ENCODE measurements at regions not wholly inside any gene's neighbourhood (a gene's known extent, or its start where the extent isn't known, plus 50 kb on each side); places are given as distances from the start of the nearest gene placed in this dataset.

GRCh38 chr15:39365873-39366272, 215.0 kb upstream of the THBS1 start:
- TF ChIP-seq, protein P1, sequence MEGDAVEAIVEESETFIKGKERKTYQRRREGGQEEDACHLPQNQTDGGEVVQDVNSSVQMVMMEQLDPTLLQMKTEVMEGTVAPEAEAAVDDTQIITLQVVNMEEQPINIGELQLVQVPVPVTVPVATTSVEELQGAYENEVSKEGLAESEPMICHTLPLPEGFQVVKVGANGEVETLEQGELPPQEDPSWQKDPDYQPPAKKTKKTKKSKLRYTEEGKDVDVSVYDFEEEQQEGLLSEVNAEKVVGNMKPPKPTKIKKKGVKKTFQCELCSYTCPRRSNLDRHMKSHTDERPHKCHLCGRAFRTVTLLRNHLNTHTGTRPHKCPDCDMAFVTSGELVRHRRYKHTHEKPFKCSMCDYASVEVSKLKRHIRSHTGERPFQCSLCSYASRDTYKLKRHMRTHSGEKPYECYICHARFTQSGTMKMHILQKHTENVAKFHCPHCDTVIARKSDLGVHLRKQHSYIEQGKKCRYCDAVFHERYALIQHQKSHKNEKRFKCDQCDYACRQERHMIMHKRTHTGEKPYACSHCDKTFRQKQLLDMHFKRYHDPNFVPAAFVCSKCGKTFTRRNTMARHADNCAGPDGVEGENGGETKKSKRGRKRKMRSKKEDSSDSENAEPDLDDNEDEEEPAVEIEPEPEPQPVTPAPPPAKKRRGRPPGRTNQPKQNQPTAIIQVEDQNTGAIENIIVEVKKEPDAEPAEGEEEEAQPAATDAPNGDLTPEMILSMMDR (conservative IDR thresholded peaks at IDR 0.05; ENCODE audit: low read depth, low read length), result no peak
- TF ChIP-seq EZH2 (IDR thresholded peaks at IDR 0.05; ENCODE audit: borderline replicate concordance, low read depth, low read length, poor library complexity, severe bottlenecking), result no peak
- BruUV-seq (replicated peaks), result no TSS peak
- Histone ChIP-seq H3K36me3 (ENCODE audit: insufficient read depth, low read length, poor library complexity, severe bottlenecking) (no peaks in the 10 kb centered on the region), H3K27ac (ENCODE audit: low read depth, low read length, poor library complexity, severe bottlenecking) (no peak overlapping the region), H3K4me3 (ENCODE audit: low read depth, low read length, poor library complexity, severe bottlenecking) (no peak overlapping the region), H3K4me1 (ENCODE audit: insufficient read depth, low read length, poor library complexity, severe bottlenecking) (no peaks in the 10 kb centered on the region), H3K9me3 (ENCODE audit: low read depth, low read length, poor library complexity, severe bottlenecking) (no peaks in the 10 kb centered on the region), H3K27me3 (replicated peaks; ENCODE audit: insufficient read depth, low read depth, low read length, poor library complexity) (peaks cover 25% of the 10 kb centered on the region)
- POLR2A ChIA-PET (ENCODE audit: low non-redundant PET), result no interaction called here
- no peak for DNase-seq (ENCODE audit: low spot score)
- intact Hi-C loops (cut with micrococcal nuclease; ENCODE audit: unreplicated experiment), result no loop called here
- CTCF ChIA-PET, result no interaction called here

DNA sequence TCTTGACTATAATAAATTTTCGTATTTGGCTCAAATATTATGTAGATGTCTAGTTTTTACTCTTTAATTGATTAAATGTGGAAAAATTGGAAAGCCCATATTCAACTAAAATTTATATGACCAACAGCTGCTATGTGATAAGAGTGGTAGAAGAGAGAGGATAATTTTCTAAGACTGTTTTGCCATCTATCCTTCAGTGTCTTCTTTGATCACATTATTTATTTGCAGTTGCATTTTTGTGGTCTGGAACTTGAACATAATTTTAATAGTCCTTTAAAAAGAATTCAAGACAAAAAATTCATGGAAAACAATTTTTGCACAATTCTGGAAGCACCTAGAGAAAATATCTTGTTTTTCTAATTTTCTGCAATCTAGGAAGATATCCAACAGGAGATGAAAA, 213.3 kb upstream of the THBS1 start:
- Histone ChIP-seq H3K27ac (ENCODE audit: low read depth, low read length, poor library complexity, severe bottlenecking) (no peak overlapping the region), H3K4me1 (ENCODE audit: insufficient read depth, low read length, poor library complexity, severe bottlenecking) (no peaks in the 10 kb centered on the region), H3K4me3 (ENCODE audit: low read depth, low read length, poor library complexity, severe bottlenecking) (no peak overlapping the region), H3K36me3 (ENCODE audit: insufficient read depth, low read length, poor library complexity, severe bottlenecking) (no peaks in the 10 kb centered on the region), H3K27me3 (replicated peaks; ENCODE audit: insufficient read depth, low read depth, low read length, poor library complexity) (peaks cover 24% of the 10 kb centered on the region), H3K9me3 (ENCODE audit: low read depth, low read length, poor library complexity, severe bottlenecking) (no peaks in the 10 kb centered on the region)
- intact Hi-C loops (cut with micrococcal nuclease; ENCODE audit: unreplicated experiment), result no loop called here
- no peak for TF ChIP-seq EZH2 (IDR thresholded peaks at IDR 0.05; ENCODE audit: borderline replicate concordance, low read depth, low read length, poor library complexity, severe bottlenecking)
- TF ChIP-seq, protein P1 (conservative IDR thresholded peaks at IDR 0.05; ENCODE audit: low read depth, low read length), result no peak
- CTCF ChIA-PET, result no interaction called here
- POLR2A ChIA-PET (ENCODE audit: low non-redundant PET), result no interaction called here
- no TSS peak for BruUV-seq (replicated peaks)
- no peak for DNase-seq (ENCODE audit: low spot score)

- H3K36me3 ChIP-seq (ENCODE audit: insufficient read depth, low read length, poor library complexity, severe bottlenecking), result no peaks in the 10 kb centered on the region
- no TSS peak for BruUV-seq (replicated peaks)
- intact Hi-C loops (cut with micrococcal nuclease; ENCODE audit: unreplicated experiment), result no loop called here
- POLR2A ChIA-PET (ENCODE audit: low non-redundant PET), result no interaction called here
- TF ChIP-seq EZH2 (IDR thresholded peaks at IDR 0.05; ENCODE audit: borderline replicate concordance, low read depth, low read length, poor library complexity, severe bottlenecking), result no peak
- TF ChIP-seq, protein P1 (conservative IDR thresholded peaks at IDR 0.05; ENCODE audit: low read depth, low read length), result no peak
- H3K4me3 ChIP-seq (ENCODE audit: low read depth, low read length, poor library complexity, severe bottlenecking), result no peak overlapping the region
- H3K9me3 ChIP-seq (ENCODE audit: low read depth, low read length, poor library complexity, severe bottlenecking), result no peaks in the 10 kb centered on the region
- DNase-seq (ENCODE audit: low spot score), result no peak
- no peak overlapping the region for H3K27ac ChIP-seq (ENCODE audit: low read depth, low read length, poor library complexity, severe bottlenecking)
- peaks cover 26% of the 10 kb centered on the region for H3K27me3 ChIP-seq (replicated peaks; ENCODE audit: insufficient read depth, low read depth, low read length, poor library complexity)
- H3K4me1 ChIP-seq (ENCODE audit: insufficient read depth, low read length, poor library complexity, severe bottlenecking), result no peaks in the 10 kb centered on the region
- CTCF ChIA-PET, result no interaction called here
These were observed 211.1 kb upstream of the THBS1 start for GRCh38 chr15:39369768-39370167.
